A549 (cell line): ENCODE measurements at regions not wholly inside any gene's neighbourhood (a gene's known extent, or its start where the extent isn't known, plus 50 kb on each side); places are given as distances from the start of the nearest gene placed in this dataset.

Experiments used
- BHLHE40 ChIP-seq: IDR thresholded peaks from 2 replicates; pipeline ENCODE4 v1.6.1; 2012; ENCODE audit warnings: low read depth, low read length, inconsistent platforms
- CTCF ChIP-seq: fragments of >200 bp; sonication (Bioruptor Twin); formaldehyde crosslinking; IDR thresholded peaks from 3 replicates; pipeline ENCODE4 v1.5.1; 2016
- EP300 ChIP-seq, 2 experiments: fragments of >200 bp; sonication (Bioruptor Twin); formaldehyde crosslinking; IDR thresholded peaks; 2 replicates in 1 of 2; 3 replicates in 1 of 2; pipeline ENCODE4 v1.6.1; 2016 to 2017
- GATA3 ChIP-seq: IDR thresholded peaks from 2 replicates; pipeline ENCODE4 v1.6.1; 2012; ENCODE audit warnings: borderline replicate concordance
- JUNB ChIP-seq: fragments of >200 bp; sonication (Bioruptor Twin); formaldehyde crosslinking; IDR thresholded peaks from 2 replicates; pipeline ENCODE4 v1.6.1; 2016
- KDM5A ChIP-seq: fragments of 200-600 bp; sonication (generic); IDR thresholded peaks from 2 replicates; pipeline ENCODE4 v1.6.1; 2016; ENCODE audit warnings: antibody characterized with exemption, mild to moderate bottlenecking
- MAFK ChIP-seq: fragments of 450-650 bp; IDR thresholded peaks from 2 replicates; pipeline ENCODE4 v1.6.1; 2014; ENCODE audit not compliant: partially characterized antibody
- POLR2A ChIP-seq: IDR thresholded peaks from 2 replicates; pipeline ENCODE4 v1.6.1; 2012; ENCODE audit warnings: mild to moderate bottlenecking, low read length
- RAD21 ChIP-seq, 2 experiments: fragments of >200 bp in 1 of 2; sonication (Bioruptor Twin) in 1 of 2; formaldehyde crosslinking in 1 of 2; IDR thresholded peaks in 1 of 2; conservative IDR thresholded peaks in 1 of 2; 2 replicates in 1 of 2; 3 replicates in 1 of 2; pipeline ENCODE4 v1.6.1; 2012 to 2018; ENCODE audit warnings: inconsistent platforms in 1 of 2
- REST ChIP-seq: fragments of 200-600 bp; sonication (generic); IDR thresholded peaks from 2 replicates; pipeline ENCODE4 v1.6.1; 2016; ENCODE audit warnings: antibody characterized with exemption, mild to moderate bottlenecking, moderate library complexity
- ZNF302 ChIP-seq: fragments of 250-450 bp; sonication (Bioruptor Pico); IDR thresholded peaks from 2 replicates; pipeline ENCODE4 v1.9.0; 2021; ENCODE audit warnings: inconsistent platforms, mild to moderate bottlenecking, moderate library complexity
- TF ChIP-seq, protein P1 (sequence below): IDR thresholded peaks from 2 replicates; pipeline ENCODE4 v1.6.1; 2012
- TF ChIP-seq, protein P2 (sequence below): fragments of 150-350 bp; IDR thresholded peaks from 2 replicates; pipeline ENCODE4 v1.6.1; 2014; ENCODE audit warnings: low read depth, mild to moderate bottlenecking, low read length

GRCh38 chr20:56861590-56861989 is 232.5 kb downstream of the TFAP2C start:
- TF ChIP-seq, protein P1, sequence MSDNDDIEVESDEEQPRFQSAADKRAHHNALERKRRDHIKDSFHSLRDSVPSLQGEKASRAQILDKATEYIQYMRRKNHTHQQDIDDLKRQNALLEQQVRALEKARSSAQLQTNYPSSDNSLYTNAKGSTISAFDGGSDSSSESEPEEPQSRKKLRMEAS, result no peak
- TF ChIP-seq GATA3, result no peak
- no peak for TF ChIP-seq MAFK
- TF ChIP-seq, protein P2, sequence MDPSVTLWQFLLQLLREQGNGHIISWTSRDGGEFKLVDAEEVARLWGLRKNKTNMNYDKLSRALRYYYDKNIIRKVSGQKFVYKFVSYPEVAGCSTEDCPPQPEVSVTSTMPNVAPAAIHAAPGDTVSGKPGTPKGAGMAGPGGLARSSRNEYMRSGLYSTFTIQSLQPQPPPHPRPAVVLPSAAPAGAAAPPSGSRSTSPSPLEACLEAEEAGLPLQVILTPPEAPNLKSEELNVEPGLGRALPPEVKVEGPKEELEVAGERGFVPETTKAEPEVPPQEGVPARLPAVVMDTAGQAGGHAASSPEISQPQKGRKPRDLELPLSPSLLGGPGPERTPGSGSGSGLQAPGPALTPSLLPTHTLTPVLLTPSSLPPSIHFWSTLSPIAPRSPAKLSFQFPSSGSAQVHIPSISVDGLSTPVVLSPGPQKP, result no peak
- TF ChIP-seq POLR2A, result no peak
- TF ChIP-seq CTCF, result no peak
- no peak for TF ChIP-seq EP300 (IDR thresholded peaks at IDR 0.05)
- no peak for TF ChIP-seq KDM5A
- no peak for TF ChIP-seq BHLHE40
- no peak for TF ChIP-seq RAD21 (conservative IDR thresholded peaks at IDR 0.05 in 1 of 2, IDR thresholded peaks at IDR 0.05 in 1 of 2)
- TF ChIP-seq ZNF302 (CRISPR knock-in tag), result no peak
- no peak for TF ChIP-seq JUNB
- no peak for TF ChIP-seq REST
